8988T (cell line): ENCODE measurements at regions not wholly inside any gene's neighbourhood (a gene's known extent, or its start where the extent isn't known, plus 50 kb on each side); places are given as distances from the start of the nearest gene placed in this dataset.

Source experiments
- DNase-seq: peaks from one replicate; pipeline ENCODE4 v3.0.0; 2011

DNA sequence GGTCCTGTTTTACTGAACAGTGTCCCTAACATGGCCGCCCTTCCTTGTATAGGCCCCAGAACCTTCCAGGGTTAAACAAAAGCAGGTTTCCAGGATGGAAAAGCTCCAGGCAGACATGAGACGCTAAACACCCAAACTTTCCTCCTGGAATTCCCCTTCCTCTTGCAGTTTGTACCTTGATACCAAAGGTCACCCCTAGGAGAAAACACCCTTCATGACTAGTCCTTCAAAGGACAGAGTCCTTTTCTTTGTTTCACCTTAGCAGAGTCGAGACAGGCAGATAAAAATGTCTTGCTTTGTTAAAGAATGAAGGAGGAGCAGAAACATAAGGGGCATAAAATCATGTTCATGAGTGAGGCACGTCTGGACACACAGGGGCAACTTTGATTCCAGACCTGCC, 247.5 kb downstream of the BCOR start:
- no peak for DNase-seq

DNA sequence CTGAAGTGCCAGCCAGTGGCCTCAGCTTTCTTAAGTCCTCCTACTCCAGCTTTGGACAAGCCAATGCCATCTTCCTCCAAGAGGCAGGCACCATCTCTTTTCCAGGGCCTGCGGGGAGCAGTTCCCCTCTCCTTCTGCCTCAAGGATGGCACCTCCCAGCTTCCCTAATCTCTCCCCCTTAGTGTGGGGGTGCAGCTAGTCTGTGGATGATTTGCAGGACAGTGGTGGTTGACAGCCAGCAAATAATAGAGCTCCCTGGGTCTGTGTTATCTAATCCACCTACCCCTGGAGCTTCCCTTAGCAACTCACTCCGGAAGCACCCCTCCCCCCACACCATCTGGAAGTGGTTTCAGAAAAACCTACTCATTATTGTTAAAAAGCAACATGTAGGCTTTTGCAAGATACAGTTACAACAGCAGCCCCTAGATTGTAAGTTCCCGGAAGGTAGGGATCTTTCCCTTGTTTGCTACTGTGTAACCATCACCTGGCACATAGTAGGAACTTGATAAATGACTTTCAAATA, 247.1 kb downstream of the BCOR start:
- DNase-seq: no peak

GRCh38 chrX:39851745-39852455, 245.9 kb downstream of the BCOR start:
- no peak for DNase-seq

- no peak for DNase-seq
These were observed 245.3 kb downstream of the BCOR start for GRCh38 chrX:39852491-39852890.

- no peak for DNase-seq
These were observed 244.2 kb downstream of the BCOR start for GRCh38 chrX:39853417-39854030.

DNA sequence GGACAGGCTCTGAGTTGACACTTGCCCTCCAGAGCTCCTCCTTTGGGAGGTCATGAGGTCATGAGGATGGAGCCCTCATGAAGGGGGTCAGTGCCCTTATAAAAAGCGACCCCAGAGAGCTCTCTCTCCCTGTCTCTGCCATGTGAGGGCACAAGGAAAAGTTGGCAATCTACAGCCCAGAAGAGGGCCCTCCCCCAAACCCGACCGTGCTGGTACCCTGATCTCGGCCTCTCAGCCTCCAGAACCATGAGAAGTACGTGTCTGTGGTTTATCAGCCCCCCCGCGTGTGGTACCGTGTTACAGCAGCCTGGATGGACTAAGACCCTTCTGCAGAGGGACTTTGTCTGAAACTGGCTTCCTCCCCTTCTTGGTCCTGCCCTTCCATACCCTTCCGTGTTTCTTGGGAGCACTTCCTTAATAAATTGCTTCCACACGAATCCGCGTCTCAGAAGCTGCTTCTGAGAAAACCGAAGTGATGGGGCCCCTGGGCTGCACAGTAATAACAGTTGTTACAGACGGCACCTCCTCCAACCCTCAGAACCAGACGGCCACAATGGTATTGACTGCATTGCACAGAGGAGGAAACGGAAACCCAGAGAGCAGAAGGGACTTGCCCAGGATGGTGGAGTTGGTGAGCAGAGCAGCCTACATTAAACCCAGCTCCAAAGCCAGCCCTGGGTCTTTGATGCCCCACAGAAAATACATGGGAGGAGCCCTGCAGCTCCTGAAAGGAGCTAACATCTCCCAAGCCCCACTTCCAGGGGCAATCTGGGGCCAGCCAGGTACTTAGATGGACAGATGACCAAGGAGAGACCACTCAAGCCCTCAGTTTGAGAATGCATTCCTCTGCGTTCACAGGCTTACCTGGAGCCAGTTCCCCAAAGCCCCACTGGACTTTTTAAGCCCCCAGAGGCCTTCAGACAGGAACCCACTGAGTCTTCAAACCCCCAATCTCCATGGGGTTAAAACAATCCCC, 242.7 kb downstream of the BCOR start:
- DNase-seq: no peak

- peak; percentile 34 for DNase-seq
These were observed 242.0 kb downstream of the BCOR start for GRCh38 chrX:39855748-39856129.

- DNase-seq: no peak
These were observed 241.2 kb downstream of the BCOR start for GRCh38 chrX:39856472-39857121.

DNA sequence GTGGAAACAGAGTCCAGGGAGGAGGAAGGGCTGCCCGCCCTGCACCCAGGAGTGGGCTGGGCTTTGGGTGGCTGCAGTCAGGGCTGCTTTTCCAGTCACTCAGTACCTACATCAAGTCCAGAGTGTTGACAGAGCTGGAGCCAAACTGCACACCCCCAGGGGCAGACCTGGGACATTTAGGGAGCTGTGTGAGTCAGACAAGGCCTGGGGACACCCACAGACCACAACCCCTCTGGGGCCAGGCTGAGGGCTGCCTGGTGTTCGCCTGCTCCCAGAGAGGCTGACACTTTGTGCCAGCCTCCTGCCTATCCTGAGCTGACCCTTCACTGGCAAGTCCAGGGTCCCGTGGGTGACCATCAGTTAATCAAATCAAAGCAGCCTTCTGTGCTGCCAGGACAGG, 240.0 kb downstream of the BCOR start:
- no peak for DNase-seq

GRCh38 chrX:39859991-39860861, 237.5 kb downstream of the BCOR start:
- DNase-seq: no peak

DNA sequence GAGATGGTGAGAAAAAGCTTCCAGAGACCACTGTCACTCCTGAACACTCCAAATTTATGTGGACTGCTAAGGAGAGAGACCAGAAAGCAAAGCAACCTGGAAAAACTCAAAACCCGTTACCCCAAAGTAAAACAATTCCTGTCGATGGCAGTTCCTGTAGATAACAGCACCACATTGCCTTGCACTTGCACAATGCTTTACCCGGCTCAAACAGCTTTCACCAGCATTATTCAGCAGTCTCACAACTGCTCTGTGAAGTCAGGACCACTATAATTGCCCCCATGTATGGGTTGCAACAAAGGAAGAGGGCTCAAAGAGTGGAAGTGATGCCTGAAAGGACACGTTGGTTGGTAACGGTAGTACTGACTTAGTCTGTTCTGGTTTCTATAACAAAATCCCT, 234.8 kb downstream of the BCOR start:
- no peak for DNase-seq

GRCh38 chrX:39866229-39866628, 231.5 kb downstream of the BCOR start:
- no peak for DNase-seq

DNA sequence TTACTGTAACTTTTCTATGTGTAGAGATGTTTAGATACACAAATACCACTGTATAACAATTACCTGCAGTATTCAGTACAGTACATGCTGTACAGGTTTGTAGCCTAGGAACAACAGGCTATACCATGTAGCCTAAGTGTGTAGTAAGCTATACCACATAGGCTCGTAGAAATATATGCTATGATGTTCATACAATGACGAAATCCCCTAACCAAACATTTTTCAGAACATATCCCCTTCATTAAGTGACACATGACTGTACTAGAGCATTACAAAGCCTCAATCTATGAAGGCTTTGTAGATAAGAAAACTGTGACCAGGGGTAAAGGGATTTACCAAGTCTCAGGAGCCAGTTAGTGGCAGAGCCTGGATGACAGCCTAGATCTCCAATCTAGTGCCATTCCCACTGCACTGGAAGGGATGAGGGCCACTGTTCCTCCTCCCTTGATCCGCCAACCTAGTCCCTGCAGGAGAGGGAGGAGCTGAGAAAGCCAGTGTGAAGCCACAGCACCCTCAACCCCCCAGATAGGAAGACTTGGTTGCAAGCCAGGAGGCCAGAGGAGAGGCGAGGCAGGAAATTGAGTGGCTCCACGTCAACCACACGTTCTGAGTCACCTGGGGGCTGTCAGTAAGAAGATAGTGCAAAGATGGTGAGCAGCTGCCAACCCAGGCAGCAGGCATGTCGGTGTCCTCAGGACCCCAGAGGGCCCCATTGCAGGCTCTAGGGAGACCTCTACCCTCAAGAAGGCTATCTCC, 227.7 kb downstream of the BCOR start:
- peak; percentile 35 for DNase-seq

- DNase-seq: no peak
These were observed 226.1 kb downstream of the BCOR start for GRCh38 chrX:39871648-39872047.

GRCh38 chrX:39873117-39873516, 224.6 kb downstream of the BCOR start:
- DNase-seq: no peak

- no peak for DNase-seq
These were observed 223.4 kb downstream of the BCOR start for GRCh38 chrX:39874202-39874816.

- no peak for DNase-seq
These were observed 221.7 kb downstream of the BCOR start for GRCh38 chrX:39875834-39876628.

DNA sequence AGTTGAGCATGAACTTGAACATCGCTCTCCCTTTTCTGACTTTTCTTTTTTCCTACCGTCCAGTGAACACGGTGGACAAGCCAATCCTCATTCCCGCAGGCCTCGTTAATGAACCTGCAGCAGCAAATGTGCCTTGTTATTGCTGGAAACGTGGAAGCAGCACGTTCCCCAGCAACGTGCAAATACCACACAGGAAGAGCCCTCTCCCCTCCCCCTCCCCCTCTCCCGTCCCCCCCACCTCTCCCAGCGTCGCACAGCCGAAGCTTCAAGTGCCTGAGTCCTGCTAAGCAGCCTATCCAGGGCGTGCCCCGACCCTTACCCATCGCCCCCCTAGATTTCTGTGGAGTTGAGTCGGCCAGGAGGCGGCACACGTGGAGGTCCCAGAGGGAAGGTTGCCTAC, 219.9 kb downstream of the BCOR start:
- no peak for DNase-seq

- DNase-seq: no peak
These were observed 214.1 kb downstream of the BCOR start for GRCh38 chrX:39883666-39884065.

DNA sequence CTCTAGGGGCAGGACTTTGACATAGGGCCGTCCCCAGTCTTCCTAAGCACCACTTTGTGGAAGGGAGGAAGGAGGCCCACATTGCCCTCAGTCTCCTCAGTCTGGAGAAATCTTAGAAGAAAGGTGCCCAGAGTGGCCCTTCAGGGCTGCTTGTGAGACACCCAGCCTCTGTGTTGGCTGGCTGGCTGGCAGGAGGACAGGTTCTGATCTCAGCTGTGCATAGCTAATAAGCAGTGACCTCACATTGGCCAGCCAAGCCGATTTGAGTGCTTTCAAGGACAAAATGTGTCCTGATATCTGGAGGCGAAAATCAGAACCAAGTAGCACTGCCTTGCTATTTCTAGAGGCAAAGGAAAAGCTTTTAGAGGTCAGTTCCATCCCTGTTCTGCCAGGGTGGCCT, 211.5 kb downstream of the BCOR start:
- no peak for DNase-seq
